ENCODE measurements at regions not wholly inside any gene's neighbourhood (a gene's known extent, or its start where the extent isn't known, plus 50 kb on each side); places are given as distances from the start of the nearest gene placed in this dataset.
"Not testable (repeated sequence)": the region's sequence is repeated elsewhere in the genome, so short reads cannot be mapped to it uniquely, and the experiment has no call there.

DNA sequence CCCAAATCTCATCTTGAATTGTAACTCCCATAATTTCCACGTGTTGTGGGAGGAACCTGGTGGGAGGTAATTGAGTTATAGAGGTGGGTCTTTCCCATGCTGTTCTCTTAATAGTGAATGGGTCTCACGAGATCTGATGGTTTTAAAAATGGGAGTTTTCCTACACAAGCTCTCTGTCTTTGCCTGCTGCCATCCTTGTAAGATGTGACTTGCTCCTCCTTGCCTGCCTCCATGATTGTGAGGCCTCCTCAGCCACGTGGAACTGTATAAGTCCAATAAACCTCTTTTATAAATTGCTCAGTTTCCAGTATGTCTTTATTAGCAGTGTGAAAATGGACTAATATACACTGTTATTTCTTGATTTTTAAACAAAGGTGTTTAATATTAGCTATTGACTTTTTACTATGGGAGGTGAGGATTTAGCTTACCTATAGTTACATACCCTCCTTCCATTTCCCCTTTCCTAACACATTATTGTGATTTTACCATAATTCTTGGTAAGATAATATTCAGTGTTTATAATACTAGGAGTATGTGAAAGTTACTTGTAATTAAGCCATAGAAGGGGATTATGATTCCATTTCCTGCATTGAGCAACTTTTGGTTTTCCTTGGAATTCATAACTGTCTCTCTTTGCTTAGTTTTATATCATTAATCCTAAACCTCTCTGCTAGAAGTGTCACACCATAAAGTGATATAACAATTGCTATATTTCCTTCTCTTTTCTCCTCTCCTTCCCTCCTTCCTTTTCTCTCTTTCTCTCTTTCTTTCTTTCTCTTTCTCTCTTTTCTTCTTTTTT, 151.0 kb upstream of the KRAS start:
- TF ChIP-seq, protein P1, sequence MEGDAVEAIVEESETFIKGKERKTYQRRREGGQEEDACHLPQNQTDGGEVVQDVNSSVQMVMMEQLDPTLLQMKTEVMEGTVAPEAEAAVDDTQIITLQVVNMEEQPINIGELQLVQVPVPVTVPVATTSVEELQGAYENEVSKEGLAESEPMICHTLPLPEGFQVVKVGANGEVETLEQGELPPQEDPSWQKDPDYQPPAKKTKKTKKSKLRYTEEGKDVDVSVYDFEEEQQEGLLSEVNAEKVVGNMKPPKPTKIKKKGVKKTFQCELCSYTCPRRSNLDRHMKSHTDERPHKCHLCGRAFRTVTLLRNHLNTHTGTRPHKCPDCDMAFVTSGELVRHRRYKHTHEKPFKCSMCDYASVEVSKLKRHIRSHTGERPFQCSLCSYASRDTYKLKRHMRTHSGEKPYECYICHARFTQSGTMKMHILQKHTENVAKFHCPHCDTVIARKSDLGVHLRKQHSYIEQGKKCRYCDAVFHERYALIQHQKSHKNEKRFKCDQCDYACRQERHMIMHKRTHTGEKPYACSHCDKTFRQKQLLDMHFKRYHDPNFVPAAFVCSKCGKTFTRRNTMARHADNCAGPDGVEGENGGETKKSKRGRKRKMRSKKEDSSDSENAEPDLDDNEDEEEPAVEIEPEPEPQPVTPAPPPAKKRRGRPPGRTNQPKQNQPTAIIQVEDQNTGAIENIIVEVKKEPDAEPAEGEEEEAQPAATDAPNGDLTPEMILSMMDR (IDR thresholded peaks at IDR 0.05): no peak
- ATAC-seq: no peak
- H3K27ac ChIP-seq: no peak overlapping the region
- intact Hi-C loops (cut with DNase I): no loop called here
- no peak for DNase-seq
- H3K4me1 ChIP-seq: no peaks in the 10 kb centered on the region
- H3K27me3 ChIP-seq (ENCODE audit: low read depth): no peaks in the 10 kb centered on the region
- H3K9me3 ChIP-seq: no peaks in the 10 kb centered on the region
- no peaks in the 10 kb centered on the region for H3K36me3 ChIP-seq
- no peak overlapping the region for H3K4me3 ChIP-seq

DNA sequence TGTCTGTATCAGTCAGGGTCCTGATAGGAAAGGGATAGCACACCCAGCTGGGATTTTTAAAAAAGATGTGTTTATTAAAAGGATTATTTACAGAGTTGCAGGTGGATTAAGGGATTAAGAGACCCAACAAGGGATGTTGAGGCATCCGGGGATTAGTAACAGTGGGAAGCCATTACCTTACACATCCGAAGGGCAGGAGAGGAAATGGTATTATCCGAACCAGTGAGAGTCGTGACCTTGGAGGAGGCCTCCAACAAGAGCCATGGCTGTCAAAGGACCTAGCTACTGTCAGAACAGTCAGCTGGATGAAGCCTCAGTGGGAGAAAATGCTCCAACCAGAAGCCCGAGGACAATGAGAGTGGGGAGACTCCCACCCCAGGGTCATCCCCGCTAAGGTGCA, 146.3 kb upstream of the KRAS start:
- ATAC-seq: no peak
- TF ChIP-seq, protein P1 (IDR thresholded peaks at IDR 0.05): no peak
- Histone ChIP-seq H3K27me3 (ENCODE audit: low read depth) (no peaks in the 10 kb centered on the region), H3K36me3 (no peaks in the 10 kb centered on the region), H3K4me3 (no peak overlapping the region), H3K9me3 (no peaks in the 10 kb centered on the region), H3K27ac (no peak overlapping the region), H3K4me1 (no peaks in the 10 kb centered on the region)
- intact Hi-C loops (cut with DNase I): no loop called here
- DNase-seq: no peak

GRCh38 chr12:25395227-25395626, 144.5 kb upstream of the KRAS start:
- ATAC-seq (no peak), DNase-seq (no peak)
- Histone ChIP-seq H3K4me3 (no peak overlapping the region), H3K4me1 (no peaks in the 10 kb centered on the region), H3K27ac (no peak overlapping the region), H3K27me3 (ENCODE audit: low read depth) (no peaks in the 10 kb centered on the region), H3K9me3 (no peaks in the 10 kb centered on the region), H3K36me3 (no peaks in the 10 kb centered on the region)
- TF ChIP-seq, protein P1 (IDR thresholded peaks at IDR 0.05): no peak
- intact Hi-C loops (cut with DNase I): no loop called here

DNA sequence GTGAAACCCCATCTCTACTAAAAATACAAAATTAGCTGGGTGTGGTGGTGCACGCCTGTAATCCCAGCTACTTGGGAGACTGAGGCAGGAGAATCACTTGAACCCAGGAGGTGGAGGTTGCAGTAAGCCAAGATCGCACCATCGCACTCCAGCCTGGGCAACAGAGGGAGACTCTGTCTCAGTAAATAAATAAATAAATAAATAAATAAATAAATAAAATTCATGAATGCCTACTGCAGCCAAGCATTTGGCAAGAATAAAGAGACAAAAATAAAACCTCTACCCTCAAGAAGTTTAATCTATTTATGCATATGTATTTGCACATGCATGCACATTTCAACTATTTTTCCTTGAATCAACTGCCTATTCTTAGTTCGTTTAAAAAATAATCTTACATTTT, 144.0 kb upstream of the KRAS start:
- H3K36me3 ChIP-seq; DNase-seq; H3K9me3 ChIP-seq; H3K27me3 ChIP-seq (ENCODE audit: low read depth); ATAC-seq; H3K4me1 ChIP-seq; H3K27ac ChIP-seq; H3K4me3 ChIP-seq; intact Hi-C loops (cut with DNase I): not testable (repeated sequence)

DNA sequence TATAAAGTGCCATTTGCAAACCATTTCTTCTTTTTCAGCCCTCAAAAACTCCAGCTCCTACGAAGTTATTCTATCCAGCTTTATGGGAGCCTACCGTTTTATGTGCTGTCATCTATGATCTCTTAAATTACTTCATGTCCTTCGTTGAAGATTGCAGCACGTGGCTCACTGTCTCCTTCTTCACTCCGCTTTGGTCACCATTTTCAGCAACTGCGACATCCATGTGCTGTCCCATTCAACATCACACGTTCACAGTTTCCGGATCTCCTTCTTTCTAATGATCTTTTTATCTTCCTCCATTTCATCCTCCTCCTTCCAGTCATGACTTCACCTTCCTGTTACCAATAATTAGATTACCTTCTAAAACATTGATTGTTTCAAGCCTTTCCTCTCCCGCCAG, 143.3 kb upstream of the KRAS start:
- Histone ChIP-seq H3K27ac (no peak overlapping the region), H3K9me3 (no peaks in the 10 kb centered on the region), H3K4me1 (no peaks in the 10 kb centered on the region), H3K27me3 (ENCODE audit: low read depth) (no peaks in the 10 kb centered on the region), H3K36me3 (no peaks in the 10 kb centered on the region), H3K4me3 (no peak overlapping the region)
- intact Hi-C loops (cut with DNase I): no loop called here
- TF ChIP-seq, protein P1 (IDR thresholded peaks at IDR 0.05): no peak
- DNase-seq (no peak), ATAC-seq (no peak)

DNA sequence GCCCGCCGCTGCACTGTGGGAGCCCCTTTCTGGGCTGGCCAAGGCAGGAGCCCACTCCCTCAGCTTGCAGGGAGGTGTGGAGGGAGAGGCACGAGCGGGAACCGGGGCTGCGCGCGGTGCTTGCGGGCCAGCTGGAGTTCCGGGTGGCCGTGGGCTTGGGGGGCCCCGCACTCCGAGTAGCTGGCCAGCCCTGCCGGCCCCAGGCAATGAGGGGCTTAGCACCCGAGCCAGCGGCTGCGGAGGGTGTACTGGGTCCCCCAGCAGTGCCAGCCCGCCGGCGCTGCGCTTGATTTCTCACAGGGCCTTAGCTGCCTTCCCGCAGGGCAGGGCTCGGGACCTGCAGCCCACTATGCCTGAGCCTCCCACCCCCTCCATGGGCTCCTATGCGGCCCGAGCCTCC, 140.6 kb upstream of the KRAS start:
- DNase-seq; H3K9me3 ChIP-seq; intact Hi-C loops (cut with DNase I); H3K4me3 ChIP-seq; H3K27ac ChIP-seq; H3K4me1 ChIP-seq; ATAC-seq; H3K27me3 ChIP-seq (ENCODE audit: low read depth); H3K36me3 ChIP-seq: not testable (repeated sequence)

Measured in lower lobe of right lung (tissue), 2 donors.